ENCODE measurements at regions not wholly inside any gene's neighbourhood (a gene's known extent, or its start where the extent isn't known, plus 50 kb on each side); places are given as distances from the start of the nearest gene placed in this dataset.

- intact Hi-C loops (cut with micrococcal nuclease; ENCODE audit: unreplicated experiment): no loop called here
- CTCF ChIA-PET: no interaction called here
- Histone ChIP-seq H4K20me1 (ENCODE audit: insufficient read depth) (no peaks in the 10 kb centered on the region), H3K36me3 (ENCODE audit: low read depth) (no peaks in the 10 kb centered on the region), H3F3A (ENCODE audit: insufficient read depth, low read depth) (no peaks in the 10 kb centered on the region), H3K4me2 (no peak overlapping the region), H2AFZ (no peak overlapping the region), H3K27ac (no peak overlapping the region), H3K9me3 (ENCODE audit: insufficient read depth, low read depth) (no peaks in the 10 kb centered on the region), H3K4me1 (replicated peaks; ENCODE audit: insufficient read depth) (no peaks in the 10 kb centered on the region), H3K79me2 (ENCODE audit: low read depth) (no peaks in the 10 kb centered on the region), H3K27me3 (ENCODE audit: insufficient read depth, low read depth) (no peaks in the 10 kb centered on the region), H3K9me2 (ENCODE audit: insufficient read depth) (no peaks in the 10 kb centered on the region), H3K4me3 (no peak overlapping the region)
- no peak for TF ChIP-seq CTCF (conservative IDR thresholded peaks at IDR 0.05)
- TF ChIP-seq EZH2 (IDR thresholded peaks at IDR 0.05; ENCODE audit: low read depth): no peak
- no TSS peak for BruUV-seq (replicated peaks)
- POLR2A ChIA-PET (ENCODE audit: unreplicated experiment): no interaction called here
- DNase-seq: peak in 1 of 2 experiments; percentile 14
These were observed 418.2 kb downstream of the STIM2 start for GRCh38 chr4:27278615-27279375.

- H3K9me3 ChIP-seq (ENCODE audit: insufficient read depth, low read depth): no peaks in the 10 kb centered on the region
- no peaks in the 10 kb centered on the region for H3K79me2 ChIP-seq (ENCODE audit: low read depth)
- no peak for DNase-seq
- no peaks in the 10 kb centered on the region for H3K9me2 ChIP-seq (ENCODE audit: insufficient read depth)
- no peak overlapping the region for H3K27ac ChIP-seq
- H2AFZ ChIP-seq: no peak overlapping the region
- no peaks in the 10 kb centered on the region for H3K4me1 ChIP-seq (replicated peaks; ENCODE audit: insufficient read depth)
- H3K4me2 ChIP-seq: no peak overlapping the region
- TF ChIP-seq CTCF (conservative IDR thresholded peaks at IDR 0.05) (no peak), EZH2 (IDR thresholded peaks at IDR 0.05; ENCODE audit: low read depth) (no peak)
- CTCF ChIA-PET: no interaction called here
- no peak overlapping the region for H3K4me3 ChIP-seq
- H3K27me3 ChIP-seq (ENCODE audit: insufficient read depth, low read depth): no peaks in the 10 kb centered on the region
- intact Hi-C loops (cut with micrococcal nuclease; ENCODE audit: unreplicated experiment): no loop called here
- no peaks in the 10 kb centered on the region for H3K36me3 ChIP-seq (ENCODE audit: low read depth)
- no peaks in the 10 kb centered on the region for H3F3A ChIP-seq (ENCODE audit: insufficient read depth, low read depth)
- POLR2A ChIA-PET (ENCODE audit: unreplicated experiment): no interaction called here
- no TSS peak for BruUV-seq (replicated peaks)
- H4K20me1 ChIP-seq (ENCODE audit: insufficient read depth): no peaks in the 10 kb centered on the region
These were observed 427.9 kb downstream of the STIM2 start for GRCh38 chr4:27288496-27288895.

GRCh38 chr4:27289704-27290103 is 429.1 kb downstream of the STIM2 start:
- no TSS peak for BruUV-seq (replicated peaks)
- intact Hi-C loops (cut with micrococcal nuclease; ENCODE audit: unreplicated experiment): no loop called here
- H3F3A ChIP-seq (ENCODE audit: insufficient read depth, low read depth): no peaks in the 10 kb centered on the region
- no peaks in the 10 kb centered on the region for H3K9me3 ChIP-seq (ENCODE audit: insufficient read depth, low read depth)
- H3K27ac ChIP-seq: no peak overlapping the region
- no peaks in the 10 kb centered on the region for H4K20me1 ChIP-seq (ENCODE audit: insufficient read depth)
- H3K27me3 ChIP-seq (ENCODE audit: insufficient read depth, low read depth): no peaks in the 10 kb centered on the region
- ChIA-PET CTCF (no interaction called here), POLR2A (ENCODE audit: unreplicated experiment) (no interaction called here)
- H2AFZ ChIP-seq: no peak overlapping the region
- no peak overlapping the region for H3K4me3 ChIP-seq
- no peaks in the 10 kb centered on the region for H3K36me3 ChIP-seq (ENCODE audit: low read depth)
- H3K79me2 ChIP-seq (ENCODE audit: low read depth): no peaks in the 10 kb centered on the region
- no peak for TF ChIP-seq EZH2 (IDR thresholded peaks at IDR 0.05; ENCODE audit: low read depth)
- no peak for TF ChIP-seq CTCF (conservative IDR thresholded peaks at IDR 0.05)
- DNase-seq: no peak
- no peak overlapping the region for H3K4me2 ChIP-seq
- H3K9me2 ChIP-seq (ENCODE audit: insufficient read depth): no peaks in the 10 kb centered on the region
- no peaks in the 10 kb centered on the region for H3K4me1 ChIP-seq (replicated peaks; ENCODE audit: insufficient read depth)
